Thyroid gland (tissue), 4 donors: ENCODE measurements at regions not wholly inside any gene's neighbourhood (a gene's known extent, or its start where the extent isn't known, plus 50 kb on each side); places are given as distances from the start of the nearest gene placed in this dataset.

ENCODE experiments used
- CTCF ChIP-seq, 6 experiments: fragments of 200-600 bp in 3 of 6; fragments of 450-650 bp in 3 of 6; sonication (generic) in 3 of 6; IDR thresholded peaks; one replicate each; pipeline ENCODE4 v1.5.1; 2016 to 2019; ENCODE audit warnings: antibody characterized with exemption in 6 of 6, mild to moderate bottlenecking in 2 of 6, inconsistent platforms in 1 of 6, moderate library complexity in 1 of 6
- POLR2A ChIP-seq, 2 donors: fragments of 450-650 bp; IDR thresholded peaks; one replicate each; pipeline ENCODE4 v1.6.1; 2017; ENCODE audit warnings: antibody characterized with exemption in 2 of 2, mild to moderate bottlenecking in 2 of 2, moderate library complexity in 1 of 2

- TF ChIP-seq CTCF (IDR thresholded peaks at IDR 0.05) (no peak), POLR2A (IDR thresholded peaks at IDR 0.05) (no peak)
Measured at GRCh38 chr5:89878140-89879132, 531.1 kb downstream of the CETN3 start.
